ENCODE measurements at regions not wholly inside any gene's neighbourhood (a gene's known extent, or its start where the extent isn't known, plus 50 kb on each side); places are given as distances from the start of the nearest gene placed in this dataset.

DNA sequence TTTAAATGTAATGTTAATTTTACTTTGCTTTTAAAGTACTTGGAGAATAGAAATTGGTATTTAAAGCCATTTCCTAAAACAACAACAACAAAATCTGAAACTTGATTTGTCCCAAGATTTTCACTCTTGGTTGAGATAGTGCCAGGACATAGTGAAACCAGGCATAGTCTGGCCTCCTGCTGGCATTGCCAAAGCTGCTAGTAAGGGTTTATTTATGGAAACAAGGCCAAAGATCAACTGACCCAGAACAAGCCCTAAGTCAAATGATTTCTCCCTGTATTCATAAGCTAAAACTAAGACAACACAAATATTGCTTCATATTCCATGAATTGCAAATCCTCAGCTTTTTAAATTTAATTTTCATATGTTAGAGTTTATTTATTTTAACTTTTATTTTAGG, 227.5 kb upstream of the FGF13 start:
- no peaks in the 10 kb centered on the region for H3K9me3 Mint-ChIP-seq
- no peak overlapping the region for H3K27ac Mint-ChIP-seq
- DNase-seq (ENCODE audit: low spot score in 2 of 2, unreplicated experiment in 2 of 2) = no peak
- H3K27me3 Mint-ChIP-seq (ENCODE audit: low read depth) = no peaks in the 10 kb centered on the region
- TF ChIP-seq, protein P1, sequence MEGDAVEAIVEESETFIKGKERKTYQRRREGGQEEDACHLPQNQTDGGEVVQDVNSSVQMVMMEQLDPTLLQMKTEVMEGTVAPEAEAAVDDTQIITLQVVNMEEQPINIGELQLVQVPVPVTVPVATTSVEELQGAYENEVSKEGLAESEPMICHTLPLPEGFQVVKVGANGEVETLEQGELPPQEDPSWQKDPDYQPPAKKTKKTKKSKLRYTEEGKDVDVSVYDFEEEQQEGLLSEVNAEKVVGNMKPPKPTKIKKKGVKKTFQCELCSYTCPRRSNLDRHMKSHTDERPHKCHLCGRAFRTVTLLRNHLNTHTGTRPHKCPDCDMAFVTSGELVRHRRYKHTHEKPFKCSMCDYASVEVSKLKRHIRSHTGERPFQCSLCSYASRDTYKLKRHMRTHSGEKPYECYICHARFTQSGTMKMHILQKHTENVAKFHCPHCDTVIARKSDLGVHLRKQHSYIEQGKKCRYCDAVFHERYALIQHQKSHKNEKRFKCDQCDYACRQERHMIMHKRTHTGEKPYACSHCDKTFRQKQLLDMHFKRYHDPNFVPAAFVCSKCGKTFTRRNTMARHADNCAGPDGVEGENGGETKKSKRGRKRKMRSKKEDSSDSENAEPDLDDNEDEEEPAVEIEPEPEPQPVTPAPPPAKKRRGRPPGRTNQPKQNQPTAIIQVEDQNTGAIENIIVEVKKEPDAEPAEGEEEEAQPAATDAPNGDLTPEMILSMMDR (IDR thresholded peaks at IDR 0.05; ENCODE audit: unreplicated experiment) = no peak
- no peaks in the 10 kb centered on the region for H3K36me3 Mint-ChIP-seq
- H3K4me1 Mint-ChIP-seq = no peaks in the 10 kb centered on the region
- H3K4me3 Mint-ChIP-seq = no peak overlapping the region

DNA sequence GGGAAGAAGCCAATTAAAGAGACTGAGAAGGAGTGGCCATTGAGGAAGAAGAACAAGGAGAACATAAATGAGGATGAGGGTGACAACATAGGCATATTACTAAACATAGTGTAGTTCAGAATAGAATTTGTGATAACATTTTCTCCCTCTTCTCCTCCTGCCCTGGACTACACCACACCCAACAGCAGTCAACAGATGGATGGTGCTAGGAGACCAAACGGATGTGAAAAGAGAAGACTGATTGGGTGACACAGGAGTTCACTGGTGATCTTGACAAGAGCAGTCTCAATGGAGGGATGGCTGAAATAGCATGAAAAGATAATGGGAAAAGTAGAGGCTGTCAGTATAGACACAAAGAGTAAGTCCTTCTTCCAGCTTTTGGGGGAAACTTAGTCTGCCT, 226.5 kb upstream of the FGF13 start:
- DNase-seq (ENCODE audit: low spot score in 2 of 2, unreplicated experiment in 2 of 2) = no peak
- H3K27me3 Mint-ChIP-seq (ENCODE audit: low read depth) = no peaks in the 10 kb centered on the region
- TF ChIP-seq, protein P1 (IDR thresholded peaks at IDR 0.05; ENCODE audit: unreplicated experiment) = no peak
- H3K9me3 Mint-ChIP-seq = no peaks in the 10 kb centered on the region
- H3K36me3 Mint-ChIP-seq = no peaks in the 10 kb centered on the region
- no peak overlapping the region for H3K4me3 Mint-ChIP-seq
- no peaks in the 10 kb centered on the region for H3K4me1 Mint-ChIP-seq
- H3K27ac Mint-ChIP-seq = no peak overlapping the region

DNA sequence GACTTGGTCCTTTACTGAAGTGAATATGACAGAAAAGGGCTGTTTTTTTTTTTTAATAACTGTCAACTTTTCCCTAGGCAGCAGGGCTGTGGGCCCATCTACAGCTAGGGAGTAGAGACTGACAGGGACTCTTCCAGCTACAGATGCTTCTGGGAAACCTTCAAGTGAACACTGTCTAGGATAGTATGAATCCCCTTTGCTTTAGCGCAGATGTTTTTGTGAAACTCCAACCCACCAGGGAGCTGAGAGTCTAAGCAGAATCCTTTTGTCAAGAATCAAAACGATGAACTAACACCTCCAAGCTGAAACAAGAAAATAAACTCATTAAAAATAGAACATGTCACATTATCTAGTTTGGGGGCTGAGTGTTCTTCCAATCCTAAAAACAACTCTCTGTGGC, 219.7 kb upstream of the FGF13 start:
- Mint-ChIP-seq H3K27me3 (ENCODE audit: low read depth) (no peaks in the 10 kb centered on the region), H3K27ac (no peak overlapping the region), H3K36me3 (no peaks in the 10 kb centered on the region), H3K4me3 (no peak overlapping the region), H3K4me1 (peaks cover 13% of the 10 kb centered on the region), H3K9me3 (peaks cover under 1% of the 10 kb centered on the region)
- no peak for DNase-seq (ENCODE audit: low spot score in 2 of 2, unreplicated experiment in 2 of 2)
- TF ChIP-seq, protein P1 (IDR thresholded peaks at IDR 0.05; ENCODE audit: unreplicated experiment) = no peak

DNA sequence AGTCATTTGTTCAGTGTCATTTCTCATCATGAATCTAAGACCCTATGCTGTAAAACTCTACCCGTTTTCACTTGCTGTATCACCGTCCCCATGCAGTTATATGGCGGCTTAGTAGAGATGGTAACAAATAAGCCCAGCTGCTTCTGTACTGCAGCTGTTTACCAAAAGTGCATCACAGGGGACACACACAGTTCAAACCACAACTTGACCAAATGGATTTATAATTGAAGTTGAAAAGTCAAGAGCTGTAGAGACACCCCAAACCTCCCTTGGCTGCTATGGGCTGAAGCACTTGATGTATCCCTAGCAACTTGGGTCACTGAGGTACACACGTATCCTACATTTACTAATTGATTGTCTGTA, 219.0 kb upstream of the FGF13 start:
- Mint-ChIP-seq H3K27me3 (ENCODE audit: low read depth) (peaks cover 1% of the 10 kb centered on the region), H3K36me3 (no peaks in the 10 kb centered on the region), H3K9me3 (peaks cover 4% of the 10 kb centered on the region), H3K4me1 (peaks cover 13% of the 10 kb centered on the region), H3K4me3 (no peak overlapping the region), H3K27ac (peak overlapping the region; percentile 33)
- no peak for DNase-seq (ENCODE audit: low spot score in 2 of 2, unreplicated experiment in 2 of 2)
- TF ChIP-seq, protein P1 (IDR thresholded peaks at IDR 0.05; ENCODE audit: unreplicated experiment) = no peak

DNA sequence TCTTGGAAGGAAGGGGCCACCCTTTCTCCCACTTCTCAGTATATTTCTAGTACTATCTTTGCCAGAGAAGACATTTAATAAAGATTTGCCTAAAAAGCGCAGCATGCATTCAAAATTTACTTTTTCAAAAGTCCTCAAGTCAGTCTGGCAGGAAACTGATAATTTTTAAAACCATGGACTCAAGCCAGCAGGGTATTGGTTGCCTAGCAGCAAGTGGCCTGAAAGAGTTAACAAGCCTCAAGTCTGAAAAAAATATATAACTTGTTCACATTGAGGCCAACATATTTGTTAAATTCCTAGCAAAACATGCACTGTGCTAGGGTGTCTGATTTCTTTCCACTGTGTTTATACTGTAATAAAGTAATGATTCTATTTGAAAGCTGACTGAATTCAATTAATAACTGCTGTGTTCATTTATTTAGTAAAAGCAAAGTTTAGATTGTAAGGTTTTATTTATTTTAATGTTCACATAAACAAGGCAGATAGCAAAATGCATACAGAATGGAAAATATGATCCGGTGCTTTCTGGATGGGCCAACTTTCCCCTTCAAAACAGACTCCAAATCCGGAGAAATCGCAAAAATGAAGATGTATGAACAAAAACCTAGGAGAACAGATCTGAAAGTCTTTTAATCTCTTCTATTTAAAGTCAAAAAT, 218.5 kb upstream of the FGF13 start:
- Mint-ChIP-seq H3K9me3 (peaks cover 4% of the 10 kb centered on the region), H3K27me3 (ENCODE audit: low read depth) (peaks cover 2% of the 10 kb centered on the region), H3K27ac (peak overlapping the region; percentile 33), H3K36me3 (no peaks in the 10 kb centered on the region), H3K4me1 (peaks cover 13% of the 10 kb centered on the region), H3K4me3 (no peak overlapping the region)
- TF ChIP-seq, protein P1 (IDR thresholded peaks at IDR 0.05; ENCODE audit: unreplicated experiment) = no peak
- no peak for DNase-seq (ENCODE audit: low spot score in 2 of 2, unreplicated experiment in 2 of 2)
